GM06990 (cell line): ENCODE measurements at regions not wholly inside any gene's neighbourhood (a gene's known extent, or its start where the extent isn't known, plus 50 kb on each side); places are given as distances from the start of the nearest gene placed in this dataset.

Experiments
- DNase-seq: peaks from one replicate; pipeline ENCODE4 v3.0.0-alpha.2; 2011; ENCODE audit not compliant: insufficient read length; ENCODE audit errors: extremely low read depth
- H3K27me3 ChIP-seq: replicated peaks from 2 replicates; pipeline ENCODE4 v1.6.0; 2011; ENCODE audit warnings: low read length; ENCODE audit not compliant: control insufficient read depth, insufficient read depth
- H3K36me3 ChIP-seq: 2 replicates; pipeline ENCODE4 v1.5.1; 2011; ENCODE audit warnings: low read length; ENCODE audit not compliant: control insufficient read depth, insufficient read depth
- H3K4me3 ChIP-seq: replicated peaks from 2 replicates; pipeline ENCODE4 v1.5.1; 2011; ENCODE audit warnings: low read depth, mild to moderate bottlenecking, control low read depth, low read length
- CTCF ChIP-seq: IDR thresholded peaks from 2 replicates; pipeline ENCODE4 v1.5.1; 2011; ENCODE audit warnings: low read length, control low read depth, mild to moderate bottlenecking, inconsistent platforms; ENCODE audit not compliant: insufficient read depth, poor library complexity, severe bottlenecking

- no peaks in the 10 kb centered on the region for H3K27me3 ChIP-seq
Measured at GRCh38 chr14:105930572-105930971, 404.2 kb downstream of the TMEM121 start.

GRCh38 chr14:105931808-105932483 lies 405.6 kb downstream of the TMEM121 start:
- Histone ChIP-seq H3K4me3 (no peak overlapping the region), H3K36me3 (no peaks in the 10 kb centered on the region), H3K27me3 (no peaks in the 10 kb centered on the region)
- TF ChIP-seq CTCF = peak; percentile 31
- no peak for DNase-seq

More at GRCh38 chr14:105930572-105930971, 404.2 kb downstream of the TMEM121 start:
- TF ChIP-seq CTCF = no peak
- Histone ChIP-seq H3K4me3 (no peak overlapping the region; the same call in 1 of the 2 replicates), H3K36me3 (no peaks in the 10 kb centered on the region)
- no peak for DNase-seq

GRCh38 chr14:105933238-105933637 lies 406.9 kb downstream of the TMEM121 start:
- Histone ChIP-seq H3K4me3 (no peak overlapping the region), H3K36me3 (no peaks in the 10 kb centered on the region), H3K27me3 (no peaks in the 10 kb centered on the region)
- no peak for TF ChIP-seq CTCF
- DNase-seq = no peak

- Histone ChIP-seq H3K36me3 (no peaks in the 10 kb centered on the region), H3K27me3 (no peaks in the 10 kb centered on the region), H3K4me3 (no peak overlapping the region)
- no peak for DNase-seq
- TF ChIP-seq CTCF = no peak
Measured at GRCh38 chr14:105935384-105935783, 409.0 kb downstream of the TMEM121 start.

GRCh38 chr14:105937253-105938054 lies 411.1 kb downstream of the TMEM121 start:
- DNase-seq = no peak
- no peaks in the 10 kb centered on the region for H3K27me3 ChIP-seq
- H3K4me3 ChIP-seq = no peak overlapping the region
- peak; percentile 6 for TF ChIP-seq CTCF
- no peaks in the 10 kb centered on the region for H3K36me3 ChIP-seq
